ENCODE measurements at regions not wholly inside any gene's neighbourhood (a gene's known extent, or its start where the extent isn't known, plus 50 kb on each side); places are given as distances from the start of the nearest gene placed in this dataset.
"Not testable (repeated sequence)": the region's sequence is repeated elsewhere in the genome, so short reads cannot be mapped to it uniquely, and the experiment has no call there.

DNA sequence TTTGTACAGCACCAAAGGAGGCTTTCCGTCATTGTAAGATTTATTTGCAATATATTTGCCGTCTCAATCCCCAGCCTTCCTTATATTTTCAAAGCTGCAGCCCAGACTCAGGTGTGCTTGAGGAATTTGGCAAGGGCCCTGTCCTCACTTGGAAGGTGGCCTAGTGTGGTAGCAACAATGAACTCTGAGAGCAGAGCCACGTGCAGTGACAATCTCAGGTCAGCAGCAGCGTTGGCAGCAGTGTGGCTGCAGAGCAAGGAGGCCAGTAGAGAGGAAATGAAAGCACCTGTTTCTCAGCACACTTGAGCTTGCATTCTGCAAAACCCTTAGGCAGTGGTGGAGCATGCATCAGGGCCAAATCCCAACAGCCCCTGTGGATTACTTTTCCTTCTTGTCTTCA, 613.5 kb downstream of the RBFOX1 start:
- no peak for DNase-seq

DNA sequence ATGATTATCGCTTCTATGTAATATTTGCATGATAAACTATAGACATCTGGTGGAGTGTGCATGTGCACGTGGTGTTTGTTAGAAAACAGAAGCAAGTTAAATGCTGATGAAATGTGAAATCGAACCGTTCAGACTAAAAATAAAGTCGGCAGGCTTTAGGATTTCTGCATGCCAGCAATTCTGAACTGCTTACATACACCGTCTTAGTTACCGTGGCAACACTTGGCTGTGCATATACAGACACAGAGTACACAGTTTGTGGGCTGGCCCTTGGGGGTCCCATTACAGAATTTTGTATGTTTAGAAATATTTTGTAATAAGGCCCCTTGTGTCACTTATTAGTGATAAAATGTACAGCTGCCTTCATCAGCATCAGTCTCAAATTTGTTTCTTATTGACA, 605.5 kb downstream of the RBFOX1 start:
- DNase-seq: no peak

DNA sequence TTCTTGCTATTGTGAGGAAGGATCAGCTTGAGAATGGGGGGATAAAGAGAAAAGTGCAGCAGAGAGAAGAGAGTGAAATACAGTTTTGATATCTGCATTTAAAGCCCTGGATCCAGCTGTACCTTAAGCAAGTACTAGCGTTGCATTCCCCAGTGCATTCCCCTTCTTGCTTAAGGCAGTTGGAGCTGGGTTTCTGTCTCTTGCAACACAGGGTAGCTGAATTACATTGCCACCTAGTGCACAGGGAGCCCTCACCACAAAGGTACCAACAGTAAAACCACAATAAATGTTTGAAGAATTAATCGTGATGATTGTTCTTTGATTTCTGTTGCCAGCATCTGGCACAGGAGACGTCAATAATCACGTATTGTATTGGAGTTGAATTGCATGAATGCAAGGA, 588.7 kb downstream of the RBFOX1 start:
- no peak for DNase-seq

DNA sequence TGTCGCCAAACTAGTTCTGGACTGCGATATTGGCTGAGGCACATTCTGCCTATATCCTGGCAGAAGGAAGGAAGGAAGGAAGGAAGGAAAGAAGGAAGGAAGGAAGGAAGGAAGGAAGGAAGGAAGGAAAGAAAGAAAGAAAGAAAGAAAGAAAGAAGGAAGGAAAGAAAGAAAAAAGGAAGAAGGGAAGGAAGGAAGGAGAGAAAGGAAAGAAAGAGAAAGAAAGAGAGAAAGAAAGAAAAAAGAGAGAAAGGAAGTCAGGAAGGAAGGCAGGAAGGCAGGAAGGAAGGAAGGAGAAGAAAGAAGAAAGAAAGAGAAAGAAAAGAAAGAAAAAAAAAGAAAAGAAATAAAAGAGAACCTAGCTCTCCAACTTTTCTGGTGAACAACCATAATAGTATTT, 587.1 kb downstream of the RBFOX1 start:
- DNase-seq: no peak

DNA sequence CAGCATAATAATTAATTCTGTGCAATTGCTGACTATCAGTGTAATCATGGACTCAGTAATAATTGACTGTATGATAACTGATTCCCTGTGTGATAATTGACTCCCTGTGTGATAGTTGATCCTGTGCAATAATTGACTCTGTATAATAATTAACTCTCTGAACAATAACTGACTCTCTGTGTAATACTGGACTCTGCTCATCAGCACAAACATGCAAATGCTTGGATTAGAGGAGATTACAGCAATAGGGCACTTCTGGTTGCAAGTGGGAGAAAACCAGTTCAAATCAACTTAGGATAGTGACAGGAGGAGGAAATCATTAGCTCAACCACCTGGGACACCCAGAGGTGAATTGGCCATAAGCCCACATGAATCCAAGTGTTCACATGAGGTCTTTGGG, 582.1 kb downstream of the RBFOX1 start:
- DNase-seq: no peak

DNA sequence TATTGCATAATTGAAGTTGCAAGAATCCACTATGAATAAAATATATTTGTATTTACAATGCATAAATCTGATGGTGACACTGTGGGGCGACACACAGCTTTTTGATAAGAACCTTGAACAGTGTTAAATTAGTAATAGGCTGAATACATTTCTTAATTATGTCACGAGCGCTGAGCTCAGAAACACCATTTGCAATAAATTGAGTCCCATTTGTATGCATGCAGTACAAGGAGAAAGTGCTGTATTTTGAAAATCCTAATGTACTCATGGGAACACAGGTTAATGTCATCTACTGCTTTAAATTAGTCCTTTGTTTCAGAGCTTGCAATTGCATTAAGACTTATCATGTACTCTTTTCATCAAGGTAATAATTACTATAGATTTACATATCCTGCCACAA, 579.5 kb downstream of the RBFOX1 start:
- no peak for DNase-seq

DNA sequence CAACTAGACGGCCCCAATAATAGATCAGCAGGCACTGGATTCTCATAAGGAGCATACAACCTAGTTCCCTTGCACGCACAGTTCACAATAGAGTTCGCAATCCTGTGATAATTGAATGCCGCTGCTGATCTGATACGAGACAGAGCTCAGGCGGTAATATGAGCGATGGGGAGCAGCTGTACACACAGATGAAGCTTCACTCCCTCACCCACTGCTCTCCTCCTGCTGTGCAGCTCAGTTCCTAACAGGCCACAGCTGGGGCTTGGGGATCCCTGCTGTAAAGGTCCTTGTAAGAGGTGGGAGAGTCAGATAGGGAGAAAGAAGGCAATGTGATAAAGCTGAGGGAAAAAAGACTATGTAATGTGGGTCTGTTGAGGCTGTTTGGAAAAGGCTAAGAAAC, 577.5 kb downstream of the RBFOX1 start:
- no peak for DNase-seq

DNA sequence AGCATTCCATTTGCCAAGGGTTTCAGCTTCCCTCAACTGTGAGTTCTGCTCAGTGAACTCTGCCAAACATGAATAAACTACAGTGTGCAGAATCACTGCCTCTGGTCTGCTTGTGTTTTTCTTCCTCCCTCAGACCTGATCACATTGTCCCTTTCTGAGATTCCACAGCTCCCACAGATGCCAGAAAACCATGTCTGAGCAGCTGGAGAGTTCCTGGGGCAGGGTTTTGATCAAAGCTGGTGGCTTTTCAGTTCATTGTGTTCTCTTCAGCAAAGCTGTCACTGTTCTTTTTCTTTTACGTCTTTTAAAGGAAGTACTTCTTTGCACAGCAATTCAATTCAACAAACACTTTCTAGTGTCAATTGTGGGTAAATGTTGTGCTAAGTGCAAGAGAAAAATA, 555.8 kb downstream of the RBFOX1 start:
- DNase-seq: no peak

DNA sequence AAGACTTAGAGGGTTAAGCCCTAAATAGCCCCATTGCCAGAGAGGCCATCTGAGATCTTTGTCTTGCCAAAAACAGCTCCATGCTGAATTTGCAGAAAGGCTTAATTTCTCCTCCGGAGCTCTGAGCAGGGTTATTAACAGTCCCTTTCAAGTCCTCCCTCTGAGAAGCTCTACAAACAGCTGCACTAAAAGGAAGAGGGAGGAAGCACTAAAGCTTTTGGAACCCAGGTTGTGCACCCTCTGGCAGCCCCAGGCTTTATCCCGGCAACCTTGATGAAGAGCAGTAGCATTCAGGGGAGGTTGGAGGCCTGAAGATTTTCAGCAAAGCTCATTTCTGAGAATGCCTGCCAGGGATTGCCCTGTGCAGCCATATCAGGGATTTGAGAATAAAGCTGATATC, 554.7 kb downstream of the RBFOX1 start:
- DNase-seq: no peak

DNA sequence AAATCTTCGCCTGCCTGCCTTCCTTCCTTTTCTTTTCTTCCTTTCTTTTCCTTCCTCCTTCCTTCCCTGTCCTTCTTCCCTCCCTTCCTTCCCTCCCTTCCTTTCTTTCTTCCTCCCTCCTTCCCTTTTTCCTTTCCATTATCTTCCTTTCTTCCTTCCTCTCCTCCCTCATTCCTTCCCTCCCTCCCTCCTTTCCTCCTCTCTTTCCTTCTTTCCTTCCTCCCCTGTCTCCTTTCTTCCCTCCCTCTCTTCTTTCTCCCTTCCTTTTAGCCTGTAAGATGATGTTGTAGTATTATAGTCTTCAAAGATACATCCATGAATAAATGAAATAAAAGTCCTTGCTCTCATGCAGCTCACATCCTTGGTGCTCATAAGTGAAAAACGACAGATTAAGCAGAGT, 539.3 kb downstream of the RBFOX1 start:
- DNase-seq: no peak

DNA sequence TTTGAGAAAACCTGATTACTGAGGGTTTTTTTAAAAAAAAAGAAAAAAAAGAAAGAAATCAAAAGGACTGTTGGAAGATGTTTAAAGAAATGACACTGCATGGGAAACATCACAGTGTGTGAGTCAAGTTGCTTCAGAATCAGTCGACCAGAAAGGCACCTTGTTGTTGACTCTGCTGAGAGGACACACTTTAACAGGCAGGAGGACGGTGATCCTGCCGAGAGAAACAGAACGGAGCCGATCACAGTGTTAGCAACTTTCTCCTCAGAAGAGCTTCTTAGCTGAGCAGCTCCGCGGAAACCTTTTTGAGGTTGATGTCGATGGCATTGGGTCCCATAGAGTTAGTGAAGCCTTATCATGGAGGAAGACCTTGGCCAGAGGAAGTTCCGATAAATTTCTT, 538.7 kb downstream of the RBFOX1 start:
- no peak for DNase-seq

DNA sequence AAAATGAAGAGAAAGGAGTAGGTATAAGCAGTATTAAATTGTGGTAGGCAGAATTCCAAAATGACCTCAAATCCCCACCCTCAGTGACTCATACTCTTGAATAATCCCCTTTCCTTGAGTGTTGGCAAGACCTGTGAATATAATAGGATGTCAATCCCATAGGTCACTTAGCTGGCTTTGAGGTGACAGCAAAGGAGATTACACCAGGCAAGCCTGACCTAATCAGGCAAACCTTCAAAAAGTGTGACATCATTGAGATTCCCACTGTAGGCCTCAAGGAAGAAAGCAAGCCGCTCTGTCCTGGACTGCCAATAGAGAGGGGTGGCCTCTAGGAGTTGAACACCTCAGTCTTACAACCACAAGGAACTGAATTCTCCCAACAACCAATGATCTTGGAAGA, 535.2 kb downstream of the RBFOX1 start:
- no peak for DNase-seq

DNA sequence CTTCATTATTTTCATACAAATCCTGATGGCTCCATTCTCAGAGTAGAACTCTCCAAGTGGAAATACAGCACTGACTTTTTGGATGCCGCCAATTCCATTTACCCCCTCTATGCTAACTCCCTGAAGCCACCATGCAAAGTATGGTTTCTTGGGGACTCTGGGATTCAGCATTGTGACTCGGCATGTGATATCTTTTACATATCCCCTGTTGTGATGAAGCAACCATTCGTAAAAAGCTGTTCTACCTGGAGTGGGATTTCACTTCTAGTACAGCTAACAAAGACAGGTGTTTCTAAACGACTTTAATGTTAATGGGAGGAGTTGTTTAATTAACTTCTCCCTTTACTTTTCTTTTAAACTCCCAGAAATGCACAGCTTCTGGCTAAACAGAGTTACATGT, 533.5 kb downstream of the RBFOX1 start:
- DNase-seq: no peak

DNA sequence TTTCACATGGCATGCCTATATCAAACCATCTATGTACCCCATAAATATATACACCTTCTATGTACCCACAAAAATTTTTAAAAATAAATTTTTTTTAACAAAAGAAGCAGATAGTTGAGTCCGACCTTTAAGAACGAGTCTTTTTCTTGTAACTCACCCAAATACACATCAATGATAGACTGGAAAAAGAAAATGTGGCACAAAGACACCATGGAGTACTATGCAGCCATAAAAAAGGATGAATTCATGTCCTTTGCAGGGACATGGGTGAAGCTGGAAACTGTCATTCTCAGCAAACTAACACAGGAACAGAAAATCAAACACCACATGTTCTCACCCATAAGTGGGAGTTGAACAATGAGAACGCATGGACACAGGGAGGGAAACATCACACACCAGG, 532.7 kb downstream of the RBFOX1 start:
- DNase-seq: not testable (repeated sequence)

DNA sequence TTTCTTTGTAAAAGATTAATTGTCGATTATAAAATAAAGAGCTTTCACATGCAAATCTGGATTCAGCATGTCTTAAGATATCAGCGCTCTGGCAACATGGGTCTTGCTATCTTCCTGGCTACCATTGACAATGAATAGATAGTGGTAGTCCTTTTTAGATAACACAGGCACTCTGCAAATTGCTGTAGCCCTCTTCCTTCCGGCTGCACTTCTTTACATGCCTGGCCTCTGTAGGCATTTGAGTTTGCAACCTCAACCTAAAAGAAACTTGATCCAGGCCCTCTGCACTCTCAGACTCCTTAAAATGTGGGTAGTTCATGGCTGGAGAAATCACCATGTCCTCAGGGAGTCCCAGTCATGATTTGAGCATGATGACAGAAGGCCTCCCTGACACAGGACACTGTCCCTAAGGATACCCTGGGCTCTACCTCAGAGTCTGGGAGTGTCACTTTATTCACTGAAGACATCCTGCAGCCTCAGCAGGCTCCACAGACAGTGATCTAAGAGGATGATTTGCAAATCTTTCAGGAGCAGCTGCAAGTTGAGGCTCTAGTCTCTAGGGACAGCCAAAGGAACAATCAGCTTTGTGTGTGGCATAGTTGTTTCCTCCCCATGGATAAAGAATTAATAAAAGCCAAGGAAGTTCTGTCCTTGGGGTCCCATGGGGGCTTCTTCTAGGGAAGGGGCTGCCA, 529.4 kb downstream of the RBFOX1 start:
- DNase-seq: no peak

DNA sequence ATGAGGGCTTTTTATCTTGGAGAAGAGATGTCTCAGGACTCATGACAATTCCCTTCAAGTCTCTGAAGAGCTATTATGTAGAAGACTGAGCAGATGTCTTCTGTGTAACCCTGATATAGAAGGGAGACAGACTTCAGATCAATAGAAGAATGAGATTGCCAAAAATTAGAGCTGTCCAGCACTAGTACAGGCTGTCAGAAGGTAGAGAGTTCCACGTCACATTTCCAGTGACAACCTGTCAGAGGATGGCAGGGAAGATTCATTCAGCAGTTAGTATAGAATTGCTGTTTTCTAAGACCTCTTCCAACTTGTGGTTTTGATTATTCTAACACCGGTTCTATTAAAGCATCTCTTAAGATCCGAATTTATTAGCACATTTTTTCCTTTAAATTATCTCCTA, 520.6 kb downstream of the RBFOX1 start:
- no peak for DNase-seq

DNA sequence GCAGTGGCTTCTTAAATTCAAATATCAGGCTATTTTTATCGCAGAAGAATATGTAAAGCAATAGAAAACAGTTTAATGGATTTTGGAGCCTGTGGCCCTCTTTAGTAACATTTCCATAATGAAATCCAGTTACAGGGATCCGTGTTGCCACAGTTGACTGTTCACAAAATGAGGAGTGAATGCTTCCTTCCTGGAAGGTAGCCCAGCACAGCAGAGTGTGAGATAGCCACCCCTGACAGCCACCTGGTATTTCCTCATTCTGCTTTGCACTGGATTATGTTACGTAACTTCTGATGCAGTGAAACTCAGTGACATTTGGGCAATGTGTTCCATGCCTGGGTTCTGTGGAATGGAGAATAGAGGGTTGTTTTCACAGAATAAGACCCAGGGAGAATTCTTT, 517.2 kb downstream of the RBFOX1 start:
- DNase-seq: no peak

DNA sequence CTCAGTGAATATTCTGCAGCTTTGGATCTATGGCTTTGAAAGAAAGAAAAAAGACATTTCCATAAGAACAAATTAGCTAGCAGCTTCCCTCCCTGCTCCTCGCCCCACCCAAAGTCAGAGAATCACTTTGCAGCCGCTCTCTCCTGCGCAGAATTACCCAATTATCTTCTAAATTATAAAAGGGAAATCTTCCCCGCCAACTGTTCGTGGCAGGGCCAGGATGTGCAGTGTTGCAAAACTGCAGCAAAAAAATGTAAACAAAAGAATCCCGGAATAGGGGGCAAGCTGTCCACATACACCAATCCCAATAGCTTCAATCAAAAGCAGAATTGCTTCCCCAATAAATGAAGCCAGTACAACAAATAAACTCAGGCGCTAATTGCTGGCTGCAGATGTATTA, 510.6 kb downstream of the RBFOX1 start:
- no peak for DNase-seq

DNA sequence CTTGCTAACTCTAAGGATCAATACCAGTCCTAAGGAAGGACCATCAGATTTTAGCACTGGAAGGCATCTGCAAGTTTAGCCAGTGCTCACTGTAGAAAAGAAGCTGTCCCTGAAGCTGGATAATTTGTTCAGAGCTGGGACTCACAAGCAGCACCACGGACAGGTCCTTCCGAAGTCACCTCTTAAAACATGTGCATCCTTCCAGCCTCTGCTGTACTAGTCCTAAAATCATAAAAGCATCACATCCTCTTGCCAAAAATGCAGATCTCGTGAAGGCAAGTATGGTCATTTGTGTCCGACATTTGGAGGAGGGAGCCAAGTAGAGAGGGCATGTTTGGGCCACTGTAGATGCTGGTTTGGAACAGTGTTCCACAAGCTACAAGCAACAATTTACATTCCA, 506.9 kb downstream of the RBFOX1 start:
- no peak for DNase-seq

DNA sequence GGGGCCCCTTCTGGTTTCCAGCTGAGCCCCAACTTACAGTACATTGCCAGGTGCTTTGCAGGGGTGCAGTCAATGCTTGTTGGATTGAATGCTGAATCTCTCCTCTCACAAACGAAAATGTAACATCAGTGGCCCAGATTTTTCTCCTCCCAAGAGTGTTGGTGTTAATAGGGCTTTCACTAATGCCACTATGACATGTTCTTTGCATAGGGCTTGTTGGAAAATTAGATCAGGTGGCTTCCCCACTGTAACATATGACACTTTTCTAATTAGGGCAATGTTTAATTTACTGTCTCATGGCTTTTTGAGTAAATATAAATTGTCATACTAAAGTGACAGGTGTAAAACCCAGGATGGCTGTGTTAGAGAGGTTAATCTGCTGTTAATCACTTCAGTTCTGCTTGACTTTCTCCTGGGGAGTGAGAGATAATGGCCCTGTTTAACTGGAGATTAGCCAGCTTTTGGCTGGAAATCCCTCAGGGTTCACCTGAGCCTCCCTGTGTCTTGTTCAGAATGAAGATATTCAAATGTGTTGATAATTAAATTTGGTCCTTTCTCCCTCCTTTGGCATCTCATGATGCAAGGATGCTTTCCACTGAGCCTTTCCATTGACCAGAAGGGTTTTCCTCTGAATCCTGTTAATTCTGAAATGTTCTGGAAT, 502.3 kb downstream of the RBFOX1 start:
- no peak for DNase-seq

DNA sequence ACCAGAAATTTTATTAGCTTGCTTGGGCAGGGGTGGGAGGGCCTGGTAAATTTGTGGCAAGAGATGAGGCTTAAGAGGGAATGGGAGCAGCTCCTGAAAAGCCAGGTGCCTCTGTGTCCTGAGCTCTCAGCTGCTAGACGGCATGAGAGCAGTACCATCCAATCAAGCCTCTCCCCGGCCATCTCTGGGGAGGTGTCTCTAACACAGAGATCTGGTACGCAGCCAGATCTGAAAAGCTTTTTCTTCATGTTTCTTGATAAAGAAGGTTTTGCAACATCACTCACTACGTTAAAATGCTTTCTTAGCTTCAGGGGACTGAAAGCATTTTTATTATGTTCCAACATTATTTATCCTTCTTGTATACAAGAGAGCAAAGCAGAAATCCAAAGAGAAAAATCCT, 488.2 kb downstream of the RBFOX1 start:
- DNase-seq: no peak

DNA sequence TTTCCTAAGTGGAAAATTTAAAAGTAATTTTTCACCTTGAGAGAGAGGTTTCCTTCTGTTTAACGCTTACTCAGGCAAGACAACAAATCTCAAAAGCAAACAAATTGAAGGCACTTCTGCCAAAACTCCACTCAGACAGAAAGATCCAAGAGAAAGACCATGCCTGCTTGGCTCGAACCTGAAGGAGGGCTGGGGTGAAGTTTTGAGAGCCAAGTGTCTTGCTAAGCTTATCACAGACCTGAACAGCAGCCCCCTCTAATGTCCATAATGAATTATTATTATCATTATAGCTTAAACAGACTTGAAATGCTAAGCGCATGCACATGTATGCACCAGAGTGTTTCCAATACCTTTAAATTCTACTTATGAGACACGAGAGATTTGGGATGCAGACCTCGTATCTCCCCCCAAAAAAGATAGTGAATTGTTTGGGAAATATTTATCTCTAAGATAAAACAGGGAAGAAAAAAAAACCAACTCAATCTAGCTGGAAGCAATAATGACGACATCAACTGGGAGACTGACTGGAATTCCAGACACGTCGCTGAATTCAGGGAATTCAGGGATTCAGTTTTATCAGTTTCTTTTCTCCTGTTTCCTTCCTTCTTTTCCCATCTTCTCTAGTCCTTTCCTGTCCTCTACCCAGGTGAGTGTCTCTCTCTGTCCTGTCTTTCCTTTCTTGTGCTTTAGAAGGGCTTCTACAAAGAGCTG, 473.2 kb downstream of the RBFOX1 start:
- DNase-seq: no peak

DNA sequence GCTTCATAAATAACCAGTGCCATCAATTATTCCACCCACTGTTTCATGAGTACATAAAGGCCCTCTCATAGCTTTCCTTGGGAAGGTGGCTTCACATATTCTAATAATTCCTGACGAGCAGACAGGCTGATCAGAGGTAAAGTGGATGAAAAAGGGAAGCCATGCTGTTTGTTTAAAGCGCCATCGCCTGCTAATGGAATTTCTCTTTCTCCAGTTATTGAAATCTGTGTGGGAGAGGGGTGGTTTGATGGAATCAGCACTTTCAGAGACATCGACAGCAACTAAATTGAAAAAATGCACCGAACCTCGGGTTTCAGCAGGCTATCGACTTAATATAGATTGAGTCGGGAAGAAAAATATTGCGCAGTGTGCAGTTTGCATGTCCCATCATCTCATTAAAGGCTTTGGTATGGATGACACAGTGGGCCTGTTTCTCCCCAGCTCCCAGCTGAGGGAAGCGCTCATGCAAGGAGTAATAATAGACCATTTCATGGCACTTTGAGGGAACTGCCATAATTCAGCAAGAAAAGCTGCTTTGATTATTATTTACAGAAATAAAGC, 472.1 kb downstream of the RBFOX1 start:
- DNase-seq: no peak

DNA sequence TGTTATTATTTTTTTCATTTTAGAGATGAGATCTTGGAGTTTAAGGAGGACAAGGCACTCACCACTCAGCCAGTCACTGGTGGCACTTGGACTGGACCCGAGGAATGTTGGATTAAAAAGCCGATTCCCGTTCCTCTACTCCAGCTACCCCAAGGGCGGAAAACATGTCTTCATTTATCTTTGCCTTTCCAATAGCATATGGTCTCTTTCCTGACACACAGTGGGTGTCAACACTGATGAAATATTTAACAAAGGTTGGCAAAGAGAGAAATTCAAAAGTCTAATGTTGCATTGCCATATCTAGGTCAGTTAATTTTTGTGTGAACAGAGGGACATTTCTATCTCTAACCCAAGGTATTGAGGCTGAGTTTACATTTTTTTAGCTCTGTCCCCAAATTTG, 459.7 kb downstream of the RBFOX1 start:
- no peak for DNase-seq

Data from inflammatory macrophage (primary cell).